ENCODE measurements at regions not wholly inside any gene's neighbourhood (a gene's known extent, or its start where the extent isn't known, plus 50 kb on each side); places are given as distances from the start of the nearest gene placed in this dataset.

GRCh38 chr6:120805276-120805675 lies 529.0 kb downstream of the TBC1D32 start:
- H3K9me2 ChIP-seq (ENCODE audit: insufficient read depth, low read length), result no peaks in the 10 kb centered on the region
- H3K9ac ChIP-seq (ENCODE audit: low read length), result no peak overlapping the region

GRCh38 chr6:120804612-120805011 lies 529.7 kb downstream of the TBC1D32 start:
- Histone ChIP-seq H3F3A (ENCODE audit: insufficient read depth, low read length, poor library complexity, severe bottlenecking) (no peaks in the 10 kb centered on the region), H3K4me3 (ENCODE audit: low read length) (no peak overlapping the region), H3K9me3 (ENCODE audit: low read length) (no peaks in the 10 kb centered on the region), H3K79me2 (replicated peaks; ENCODE audit: insufficient read depth, low read length) (no peaks in the 10 kb centered on the region), H3K36me3 (ENCODE audit: insufficient read depth, low read length) (no peaks in the 10 kb centered on the region), H2AFZ (ENCODE audit: low read depth, low read length) (no peak overlapping the region), H3K9ac (ENCODE audit: low read length) (no peak overlapping the region), H3K9me2 (ENCODE audit: insufficient read depth, low read length) (no peaks in the 10 kb centered on the region), H3K27ac (ENCODE audit: low read length) (no peak overlapping the region), H3K27me3 (ENCODE audit: insufficient read depth, low read depth, low read length) (no peaks in the 10 kb centered on the region), H3K4me2 (ENCODE audit: low read length) (no peak overlapping the region), H4K20me1 (ENCODE audit: insufficient read depth) (no peaks in the 10 kb centered on the region)
- TF ChIP-seq REST (IDR thresholded peaks at IDR 0.05; ENCODE audit: borderline replicate concordance) (no peak), EP300 (conservative IDR thresholded peaks at IDR 0.05; ENCODE audit: poor library complexity, severe bottlenecking) (no peak), MXI1 (conservative IDR thresholded peaks at IDR 0.05; ENCODE audit: poor library complexity, severe bottlenecking) (no peak), CTCF (IDR thresholded peaks at IDR 0.05; ENCODE audit: poor library complexity, severe bottlenecking) (no peak), EZH2 (IDR thresholded peaks at IDR 0.05; ENCODE audit: borderline replicate concordance, insufficient read depth, low read length, poor library complexity, severe bottlenecking) (no peak), SMC3 (conservative IDR thresholded peaks at IDR 0.05; ENCODE audit: poor library complexity) (no peak)

More at GRCh38 chr6:120805276-120805675, 529.0 kb downstream of the TBC1D32 start:
- no peak overlapping the region for H3K27ac ChIP-seq (ENCODE audit: low read length)
- no peaks in the 10 kb centered on the region for H3K27me3 ChIP-seq (ENCODE audit: insufficient read depth, low read depth, low read length)
- H3K9me3 ChIP-seq (ENCODE audit: low read length), result no peaks in the 10 kb centered on the region
- TF ChIP-seq CTCF (IDR thresholded peaks at IDR 0.05; ENCODE audit: poor library complexity, severe bottlenecking), result no peak
- no peak for TF ChIP-seq TAF1 (IDR thresholded peaks at IDR 0.05; ENCODE audit: low read depth)
- TF ChIP-seq RAD21 (conservative IDR thresholded peaks at IDR 0.05), result no peak
- no peak for TF ChIP-seq EZH2 (IDR thresholded peaks at IDR 0.05; ENCODE audit: borderline replicate concordance, insufficient read depth, low read length, poor library complexity, severe bottlenecking)
- no peak for TF ChIP-seq EP300 (conservative IDR thresholded peaks at IDR 0.05; ENCODE audit: poor library complexity, severe bottlenecking)
- no peak for TF ChIP-seq REST (IDR thresholded peaks at IDR 0.05; ENCODE audit: borderline replicate concordance)
- TF ChIP-seq POLR2AphosphoS5 (IDR thresholded peaks at IDR 0.05), result no peak
- TF ChIP-seq MXI1 (conservative IDR thresholded peaks at IDR 0.05; ENCODE audit: poor library complexity, severe bottlenecking), result no peak
- no peak for TF ChIP-seq SMC3 (conservative IDR thresholded peaks at IDR 0.05; ENCODE audit: poor library complexity)
- H3K4me3 ChIP-seq (ENCODE audit: low read length), result no peak overlapping the region
- H3K4me2 ChIP-seq (ENCODE audit: low read length), result no peak overlapping the region
- H2AFZ ChIP-seq (ENCODE audit: low read depth, low read length), result no peak overlapping the region
- H3K36me3 ChIP-seq (ENCODE audit: insufficient read depth, low read length), result no peaks in the 10 kb centered on the region
- H4K20me1 ChIP-seq (ENCODE audit: insufficient read depth), result no peaks in the 10 kb centered on the region
- no peaks in the 10 kb centered on the region for H3F3A ChIP-seq (ENCODE audit: insufficient read depth, low read length, poor library complexity, severe bottlenecking)
- H3K79me2 ChIP-seq (replicated peaks; ENCODE audit: insufficient read depth, low read length), result no peaks in the 10 kb centered on the region

Measured in neural cell (in vitro differentiated cells).